Retinal pigment epithelial cell (primary cell): ENCODE measurements at regions not wholly inside any gene's neighbourhood (a gene's known extent, or its start where the extent isn't known, plus 50 kb on each side); places are given as distances from the start of the nearest gene placed in this dataset.

Source experiments
- DNase-seq: peaks from one replicate; pipeline ENCODE4 v3.0.0-alpha.2; 2010; ENCODE audit warnings: low read depth
- H3K4me3 ChIP-seq: 2 replicates; pipeline ENCODE4 v1.5.1; 2011; ENCODE audit warnings: mild to moderate bottlenecking, low read length, control low read depth, moderate library complexity
- CTCF ChIP-seq: conservative IDR thresholded peaks from 2 replicates; pipeline ENCODE4 v1.5.1; 2011; ENCODE audit warnings: low read depth, low read length, control low read depth, inconsistent platforms

- no peak for TF ChIP-seq CTCF
- no peak overlapping the region for H3K4me3 ChIP-seq
- DNase-seq: no peak
These were observed 167.7 kb upstream of the SERPINE2 start for GRCh38 chr2:224206816-224207215.

- no peak for TF ChIP-seq CTCF
- DNase-seq: no peak
- H3K4me3 ChIP-seq: no peak overlapping the region
These were observed 163.3 kb upstream of the SERPINE2 start for GRCh38 chr2:224202281-224202865.

- H3K4me3 ChIP-seq: no peak overlapping the region
- no peak for TF ChIP-seq CTCF
- DNase-seq: no peak
These were observed 159.3 kb upstream of the SERPINE2 start for GRCh38 chr2:224198436-224198835.

GRCh38 chr2:224196810-224197209 is 157.7 kb upstream of the SERPINE2 start:
- no peak for TF ChIP-seq CTCF
- no peak for DNase-seq
- no peak overlapping the region for H3K4me3 ChIP-seq

GRCh38 chr2:224195925-224196571 is 157.0 kb upstream of the SERPINE2 start:
- TF ChIP-seq CTCF: no peak
- DNase-seq: no peak
- H3K4me3 ChIP-seq: no peak overlapping the region

GRCh38 chr2:224194161-224194560 is 155.1 kb upstream of the SERPINE2 start:
- no peak for DNase-seq
- no peak for TF ChIP-seq CTCF
- no peak overlapping the region for H3K4me3 ChIP-seq

- TF ChIP-seq CTCF: no peak
- H3K4me3 ChIP-seq: no peak overlapping the region
- DNase-seq: no peak
These were observed 152.4 kb upstream of the SERPINE2 start for GRCh38 chr2:224191465-224191864.
